Spleen (tissue), 11 donors: ENCODE measurements at regions not wholly inside any gene's neighbourhood (a gene's known extent, or its start where the extent isn't known, plus 50 kb on each side); places are given as distances from the start of the nearest gene placed in this dataset.

Experiments used
- DNase-seq: peaks from one replicate; pipeline ENCODE4 v3.0.0-alpha.2; 2020
- H3K27ac ChIP-seq, 8 donors: fragments of 200-600 bp; sonication (generic) in 7 of 8; 1 replicate in 4 of 8; 2 replicates in 4 of 8; pipeline versions ENCODE4 v1.5.0 to v1.8.0; 2016 to 2021; ENCODE audit warnings: inconsistent platforms in 4 of 8, mild to moderate bottlenecking in 4 of 8, moderate library complexity in 1 of 8
- H3K27me3 ChIP-seq, 7 donors: fragments of 200-600 bp; sonication (generic) in 6 of 7; replicated peaks in 1 of 7; 1 replicate in 4 of 7; 2 replicates in 3 of 7; pipeline versions ENCODE4 v1.5.0 to v1.8.0; 2016 to 2021; ENCODE audit warnings: inconsistent platforms in 3 of 7, mild to moderate bottlenecking in 1 of 7
- H3K36me3 ChIP-seq, 6 donors: fragments of 200-600 bp; sonication (generic) in 5 of 6; 1 replicate in 4 of 6; 2 replicates in 2 of 6; pipeline versions ENCODE4 v1.5.0 to v1.8.0; 2016 to 2021; ENCODE audit warnings: inconsistent platforms in 2 of 6
- H3K4me1 ChIP-seq, 6 donors: fragments of 200-600 bp; sonication (generic) in 5 of 6; 1 replicate in 3 of 6; 2 replicates in 3 of 6; pipeline versions ENCODE4 v1.5.0 to v1.8.0; 2016 to 2021; ENCODE audit warnings: inconsistent platforms in 3 of 6
- H3K4me3 ChIP-seq, 8 donors: fragments of 200-600 bp; sonication (generic) in 7 of 8; 1 replicate in 4 of 8; 2 replicates in 4 of 8; pipeline versions ENCODE4 v1.5.0 to v1.8.0; 2016 to 2021; ENCODE audit warnings: inconsistent platforms in 4 of 8, mild to moderate bottlenecking in 4 of 8, moderate library complexity in 2 of 8
- H3K9me3 ChIP-seq, 8 donors: fragments of 200-600 bp; sonication (generic) in 7 of 8; 1 replicate in 4 of 8; 2 replicates in 4 of 8; pipeline versions ENCODE4 v1.5.0 to v1.8.0; 2016 to 2021; ENCODE audit warnings: inconsistent platforms in 4 of 8
- CTCF ChIP-seq, 11 experiments: fragments of 200-600 bp in 7 of 11; fragments of 450-650 bp in 4 of 11; sonication (generic) in 4 of 11; IDR thresholded peaks in 8 of 11; conservative IDR thresholded peaks in 3 of 11; 1 replicate in 7 of 11; 2 replicates in 4 of 11; pipeline versions ENCODE4 v1.4.0 to v1.8.0; 2016 to 2021; ENCODE audit warnings: antibody characterized with exemption in 11 of 11, inconsistent platforms in 4 of 11, mild to moderate bottlenecking in 1 of 11
- POLR2A ChIP-seq, 3 donors: fragments of 450-650 bp; IDR thresholded peaks; one replicate each; pipeline ENCODE4 v1.5.1; 2017; ENCODE audit warnings: antibody characterized with exemption in 3 of 3, mild to moderate bottlenecking in 1 of 3
- POLR2AphosphoS5 ChIP-seq, 3 donors: sonication (generic); formaldehyde crosslinking; IDR thresholded peaks; one replicate each; pipeline ENCODE4 v1.5.1; 2017; ENCODE audit warnings: antibody characterized with exemption in 3 of 3
- WGBS, 5 donors: extraction: QIAGEN DNeasy Blood & Tissue Kit in 3 of 5; methylation state at CpG; one replicate each; pipeline versions ENCODE4 v1.1.5 to v1.1.7; 2013 to 2018; 5-methylcytosine and 5-hydroxymethylcytosine counted together
- intact Hi-C: fragments of 100-400 bp; cut with DNase I; formaldehyde crosslinking; loops from one replicate; pipeline ENCODE4 v1.15.0; 2023; ENCODE audit warnings: low total_unique reads
- donor health status: healthy with polysubstance abuse.
- donor health status: DM: no; HTN: no; CAD: no; lungs with moderate emphysema.
- donor health status: DM: no; HTN: no; CAD: no.
- donor health status: Bipolar disorder and iron deficiency.
- donor health status: healthy.
- donor health status: DM: no; HTN: no; CAD: no.
- donor health status: DM: yes; HTN: yes; CAD: no.

- intact Hi-C loops = no loop called here
- no peak for DNase-seq
Measured at GRCh38 chr15:70348581-70349344, 251.0 kb upstream of the TLE3 start.

GRCh38 chr15:70348226-70348543 lies 250.5 kb upstream of the TLE3 start:
- Histone ChIP-seq H3K27ac (no peak overlapping the region), H3K27me3 (peaks cover 0 to 20% (median 0%) of the 10 kb centered on the region in 7 donors), H3K9me3 (no peaks in the 10 kb centered on the region), H3K4me3 (no peak overlapping the region), H3K4me1 (peaks cover 0 to 25% (median 10%) of the 10 kb centered on the region in 6 donors), H3K36me3 (no peaks in the 10 kb centered on the region)
- intact Hi-C loops = no loop called here
- WGBS, 5 donors = 54 to 74% (median 67%) methylated on average over 2 of the region's 2 CpGs
- TF ChIP-seq POLR2AphosphoS5 (IDR thresholded peaks at IDR 0.05) (no peak), CTCF (IDR thresholded peaks at IDR 0.05 in 8 of 11, conservative IDR thresholded peaks at IDR 0.05 in 3 of 11) (no peak), POLR2A (IDR thresholded peaks at IDR 0.05) (no peak)
- no peak for DNase-seq

More at GRCh38 chr15:70348581-70349344, 251.0 kb upstream of the TLE3 start:
- no peaks in the 10 kb centered on the region for H3K36me3 ChIP-seq
- no peak for TF ChIP-seq POLR2AphosphoS5 (IDR thresholded peaks at IDR 0.05)
- no peak for TF ChIP-seq POLR2A (IDR thresholded peaks at IDR 0.05)
- TF ChIP-seq CTCF (IDR thresholded peaks at IDR 0.05 in 8 of 11, conservative IDR thresholded peaks at IDR 0.05 in 3 of 11) = no peak
- no peak overlapping the region for H3K4me3 ChIP-seq
- H3K27me3 ChIP-seq = peaks cover 0 to 20% (median 0%) of the 10 kb centered on the region in 7 donors
- H3K4me1 ChIP-seq = peaks cover 0 to 25% (median 10%) of the 10 kb centered on the region in 6 donors
- WGBS, 5 donors = 32 to 55% (median 36%) methylated on average over 17 of the region's 17 CpGs
- H3K9me3 ChIP-seq = no peaks in the 10 kb centered on the region
- H3K27ac ChIP-seq = peak overlapping the region in 1 of 8 donors; percentile 0

DNA sequence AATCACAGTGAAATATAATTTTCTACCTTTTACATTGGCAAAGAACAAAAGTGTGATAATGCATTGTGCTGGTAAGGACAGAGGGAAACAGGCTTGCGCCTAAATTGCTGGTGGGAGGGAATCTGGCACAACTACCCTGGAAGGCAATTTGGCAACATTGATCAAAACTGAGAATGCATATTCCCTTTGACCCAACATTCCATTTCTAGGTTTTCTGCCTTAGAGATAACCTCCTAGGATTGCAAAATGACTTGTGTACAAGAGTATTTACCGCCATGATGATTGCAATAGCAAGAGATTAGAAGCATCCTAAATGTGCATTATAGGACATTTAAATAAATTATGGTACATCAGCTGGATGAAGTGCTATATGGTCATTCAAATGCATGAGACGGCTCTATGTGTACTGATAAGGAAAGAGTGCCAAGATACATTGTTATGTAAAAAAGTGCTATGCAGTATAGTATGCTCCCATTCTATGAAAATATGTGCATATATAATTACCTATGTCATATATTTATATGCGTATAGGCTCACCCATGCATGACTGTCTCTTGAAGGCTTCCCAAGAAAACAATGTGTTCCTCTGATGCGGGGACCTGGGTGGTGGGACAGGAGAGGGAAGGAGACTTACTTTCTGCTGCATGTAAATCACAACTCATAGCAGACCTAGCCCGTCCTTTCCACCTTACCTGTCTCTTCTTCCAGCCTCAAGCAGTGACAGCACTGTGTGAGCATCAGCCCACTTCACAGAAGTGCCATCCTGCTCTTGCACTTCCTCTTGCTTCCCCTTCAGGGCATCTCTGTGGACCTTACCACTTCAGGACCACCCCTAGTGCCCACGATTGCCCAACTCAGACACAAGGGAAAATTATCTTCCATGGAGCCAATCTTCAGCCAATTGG lies 249.9 kb upstream of the TLE3 start:
- peaks cover 0 to 20% (median 0%) of the 10 kb centered on the region in 7 donors for H3K27me3 ChIP-seq
- no peak overlapping the region for H3K4me3 ChIP-seq
- TF ChIP-seq CTCF (IDR thresholded peaks at IDR 0.05 in 8 of 11, conservative IDR thresholded peaks at IDR 0.05 in 3 of 11) (no peak), POLR2A (IDR thresholded peaks at IDR 0.05) (no peak), POLR2AphosphoS5 (IDR thresholded peaks at IDR 0.05) (no peak)
- peaks cover 0 to 25% (median 10%) of the 10 kb centered on the region in 6 donors for H3K4me1 ChIP-seq
- no peak overlapping the region for H3K27ac ChIP-seq
- no peaks in the 10 kb centered on the region for H3K9me3 ChIP-seq
- H3K36me3 ChIP-seq = no peaks in the 10 kb centered on the region
- intact Hi-C loops = no loop called here
- no peak for DNase-seq
- 85 to 95% (median 90%) methylated on average over 7 of the region's 7 CpGs for WGBS, 5 donors
